Mucosa of rectum (tissue), 2 donors: ENCODE measurements at regions not wholly inside any gene's neighbourhood (a gene's known extent, or its start where the extent isn't known, plus 50 kb on each side); places are given as distances from the start of the nearest gene placed in this dataset.
"Not testable (repeated sequence)": the region's sequence is repeated elsewhere in the genome, so short reads cannot be mapped to it uniquely, and the experiment has no call there.

Experiments
- H3K27ac ChIP-seq, 2 donors: one replicate each; pipeline ENCODE4 v1.7.0; 2013; ENCODE audit warnings: inconsistent platforms in 2 of 2, low read depth in 2 of 2, low read length in 2 of 2
- H3K27me3 ChIP-seq, 2 donors: one replicate each; pipeline ENCODE4 v1.7.0; 2013; ENCODE audit warnings: low read length in 2 of 2; ENCODE audit not compliant: control insufficient read depth in 2 of 2, insufficient read depth in 2 of 2
- H3K36me3 ChIP-seq, 2 donors: one replicate each; pipeline ENCODE4 v1.7.0; 2013; ENCODE audit warnings: low read length in 2 of 2; ENCODE audit not compliant: control insufficient read depth in 2 of 2, insufficient read depth in 2 of 2
- H3K4me1 ChIP-seq, 2 donors: one replicate each; pipeline ENCODE4 v1.7.0; 2013; ENCODE audit warnings: low read length in 2 of 2, mild to moderate bottlenecking in 1 of 2; ENCODE audit not compliant: control insufficient read depth in 2 of 2, insufficient read depth in 2 of 2
- H3K4me3 ChIP-seq, 2 donors: one replicate each; pipeline ENCODE4 v1.7.0; 2013; ENCODE audit warnings: low read length in 2 of 2
- H3K9ac ChIP-seq, 2 donors: one replicate each; pipeline ENCODE4 v1.7.0; 2013; ENCODE audit warnings: low read length in 2 of 2, low read depth in 1 of 2, mild to moderate bottlenecking in 1 of 2
- H3K9me3 ChIP-seq, 2 donors: one replicate each; pipeline ENCODE4 v1.7.0; 2013; ENCODE audit warnings: low read length in 2 of 2; ENCODE audit not compliant: control insufficient read depth in 2 of 2
- donor health status: healthy.
- donor health status: Normal muscosa, but diverticular disease.

DNA sequence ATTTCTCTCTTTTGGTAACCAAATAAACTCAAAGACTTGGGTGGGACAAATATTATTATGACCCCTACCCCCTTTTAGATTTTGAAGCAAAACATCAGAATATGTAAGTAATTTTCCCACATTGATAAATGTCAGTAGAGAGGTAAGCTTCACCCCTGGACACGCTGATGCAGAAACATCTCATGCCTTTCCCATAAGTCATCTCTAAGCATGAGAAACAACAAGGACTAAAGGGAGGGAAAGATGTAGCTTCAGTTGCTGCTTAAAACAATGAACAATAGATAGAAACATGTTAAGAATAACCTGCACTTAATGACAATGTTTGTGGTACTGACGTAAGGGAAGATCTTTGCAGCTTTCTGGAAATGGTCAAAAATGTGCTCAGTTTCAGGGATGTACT is 56.3 kb upstream of the SLC8A3 start:
- no peaks in the 10 kb centered on the region for H3K36me3 ChIP-seq
- H3K4me3 ChIP-seq: no peak overlapping the region
- H3K9me3 ChIP-seq: no peaks in the 10 kb centered on the region
- no peak overlapping the region for H3K27ac ChIP-seq
- peaks cover 0 to 2% of the 10 kb centered on the region in 2 donors for H3K27me3 ChIP-seq
- no peaks in the 10 kb centered on the region for H3K4me1 ChIP-seq
- no peak overlapping the region for H3K9ac ChIP-seq

DNA sequence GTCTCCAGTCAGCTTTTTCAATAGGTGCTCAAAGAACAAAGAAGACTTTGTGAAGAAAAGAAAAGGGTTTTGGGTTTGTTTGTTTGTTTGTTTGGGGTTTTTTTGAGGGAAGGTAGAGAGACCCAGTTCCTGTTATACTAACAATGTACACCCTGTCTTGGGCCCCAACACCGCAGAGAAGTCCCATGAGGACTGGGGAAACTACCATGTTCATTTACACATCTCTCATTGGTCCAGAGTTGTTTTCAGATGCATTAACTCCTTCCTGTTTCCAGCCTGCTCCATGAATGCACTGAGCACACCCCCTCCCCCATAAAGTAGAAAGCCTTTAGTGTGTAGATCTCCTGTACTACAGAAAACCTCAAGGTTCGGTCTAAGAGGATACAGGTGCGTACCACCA is 51.1 kb upstream of the SLC8A3 start:
- H3K9ac ChIP-seq: no peak overlapping the region
- H3K27ac ChIP-seq: no peak overlapping the region
- no peaks in the 10 kb centered on the region for H3K9me3 ChIP-seq
- no peak overlapping the region for H3K4me3 ChIP-seq
- no peaks in the 10 kb centered on the region for H3K4me1 ChIP-seq
- H3K27me3 ChIP-seq: peaks cover 0 to 2% of the 10 kb centered on the region in 2 donors
- H3K36me3 ChIP-seq: no peaks in the 10 kb centered on the region

DNA sequence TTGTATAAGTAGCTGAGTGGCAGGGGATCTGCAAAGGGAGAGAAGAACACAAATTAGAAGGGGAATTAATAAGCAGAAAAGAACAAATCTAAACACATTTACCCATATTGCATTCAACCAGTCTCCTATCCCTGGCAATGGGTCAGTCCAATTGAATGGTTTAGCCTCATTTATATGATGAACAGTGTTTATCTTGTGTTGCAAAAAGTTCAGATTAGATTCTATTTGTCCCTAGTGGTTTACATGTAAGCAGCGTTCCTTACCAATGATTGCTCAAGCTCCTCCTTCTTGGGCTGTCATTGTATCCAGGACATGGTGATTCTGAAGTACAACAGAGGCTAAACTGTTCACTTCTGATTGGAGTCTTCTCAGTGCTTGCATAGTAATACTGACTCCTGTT is 49.9 kb upstream of the SLC8A3 start:
- not testable (repeated sequence) for H3K4me3 ChIP-seq

More for the DNA sequence above, 49.9 kb upstream of the SLC8A3 start:
- not testable (repeated sequence) for H3K9ac ChIP-seq, H3K36me3 ChIP-seq, H3K4me1 ChIP-seq, H3K9me3 ChIP-seq, H3K27ac ChIP-seq, H3K27me3 ChIP-seq
